Peyer's patch (tissue), 4 donors: ENCODE measurements at regions not wholly inside any gene's neighbourhood (a gene's known extent, or its start where the extent isn't known, plus 50 kb on each side); places are given as distances from the start of the nearest gene placed in this dataset.

ENCODE experiments used
- POLR2A ChIP-seq, 2 donors: fragments of 450-650 bp; IDR thresholded peaks; one replicate each; pipeline ENCODE4 v1.5.1; 2017; ENCODE audit warnings: antibody characterized with exemption in 2 of 2, mild to moderate bottlenecking in 2 of 2, moderate library complexity in 2 of 2
- TF ChIP-seq, protein P1 (sequence below), 6 experiments: fragments of 450-650 bp in 4 of 6; fragments of 200-600 bp in 2 of 6; sonication (generic) in 1 of 6; IDR thresholded peaks; one replicate each; pipeline ENCODE4 v1.5.1; 2017 to 2019; ENCODE audit warnings: antibody characterized with exemption in 6 of 6, mild to moderate bottlenecking in 3 of 6, moderate library complexity in 1 of 6

DNA sequence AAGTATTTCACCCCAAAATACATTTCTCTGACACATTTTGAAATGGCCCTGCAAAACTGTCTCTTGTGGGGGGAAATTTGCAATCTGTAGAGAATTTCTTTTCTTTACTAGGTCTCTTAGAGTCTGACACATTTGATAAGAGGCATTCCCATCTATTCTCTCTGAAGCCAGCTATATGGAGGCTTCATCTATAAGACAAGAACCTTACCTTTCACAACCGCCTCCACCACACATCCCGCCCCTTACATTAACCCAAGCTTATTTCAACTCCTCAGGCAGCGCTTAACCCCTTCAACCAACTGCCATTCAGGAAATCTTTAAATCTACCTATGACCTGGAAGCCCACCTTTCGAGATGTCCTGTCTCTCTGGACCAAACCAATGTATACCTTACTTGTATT is 829.5 kb downstream of the TLE4 start:
- TF ChIP-seq, protein P1, sequence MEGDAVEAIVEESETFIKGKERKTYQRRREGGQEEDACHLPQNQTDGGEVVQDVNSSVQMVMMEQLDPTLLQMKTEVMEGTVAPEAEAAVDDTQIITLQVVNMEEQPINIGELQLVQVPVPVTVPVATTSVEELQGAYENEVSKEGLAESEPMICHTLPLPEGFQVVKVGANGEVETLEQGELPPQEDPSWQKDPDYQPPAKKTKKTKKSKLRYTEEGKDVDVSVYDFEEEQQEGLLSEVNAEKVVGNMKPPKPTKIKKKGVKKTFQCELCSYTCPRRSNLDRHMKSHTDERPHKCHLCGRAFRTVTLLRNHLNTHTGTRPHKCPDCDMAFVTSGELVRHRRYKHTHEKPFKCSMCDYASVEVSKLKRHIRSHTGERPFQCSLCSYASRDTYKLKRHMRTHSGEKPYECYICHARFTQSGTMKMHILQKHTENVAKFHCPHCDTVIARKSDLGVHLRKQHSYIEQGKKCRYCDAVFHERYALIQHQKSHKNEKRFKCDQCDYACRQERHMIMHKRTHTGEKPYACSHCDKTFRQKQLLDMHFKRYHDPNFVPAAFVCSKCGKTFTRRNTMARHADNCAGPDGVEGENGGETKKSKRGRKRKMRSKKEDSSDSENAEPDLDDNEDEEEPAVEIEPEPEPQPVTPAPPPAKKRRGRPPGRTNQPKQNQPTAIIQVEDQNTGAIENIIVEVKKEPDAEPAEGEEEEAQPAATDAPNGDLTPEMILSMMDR (IDR thresholded peaks at IDR 0.05), result no peak
- TF ChIP-seq POLR2A (IDR thresholded peaks at IDR 0.05), result no peak
